ENCODE measurements at regions not wholly inside any gene's neighbourhood (a gene's known extent, or its start where the extent isn't known, plus 50 kb on each side); places are given as distances from the start of the nearest gene placed in this dataset.
"Not testable (repeated sequence)": the region's sequence is repeated elsewhere in the genome, so short reads cannot be mapped to it uniquely, and the experiment has no call there.

- not testable (repeated sequence) for H3K4me1 Mint-ChIP-seq; H3K27ac Mint-ChIP-seq; H3K4me3 ChIP-seq; DNase-seq (ENCODE audit: low spot score); H3K79me2 ChIP-seq (replicated peaks; ENCODE audit: insufficient read depth); H3K27ac ChIP-seq (ENCODE audit: low read depth); H2AFZ ChIP-seq; H3K27me3 Mint-ChIP-seq (ENCODE audit: insufficient read depth, low read depth, poor library complexity); H3K9me2 ChIP-seq (ENCODE audit: insufficient read depth); H3K4me1 ChIP-seq (ENCODE audit: insufficient read depth); H3K27me3 ChIP-seq (ENCODE audit: insufficient read depth); H3F3A ChIP-seq (replicated peaks; ENCODE audit: low read depth); H3K36me3 ChIP-seq (ENCODE audit: insufficient read depth); H3K4me2 ChIP-seq; H4K20me1 ChIP-seq (replicated peaks; ENCODE audit: insufficient read depth); ATAC-seq; H3K4me3 Mint-ChIP-seq
- H3K36me3 Mint-ChIP-seq (ENCODE audit: low read depth), result peaks cover 33% of the 10 kb centered on the region
- H3K9me3 Mint-ChIP-seq, result peaks cover 70% of the 10 kb centered on the region
Measured at GRCh38 chr9:103237571-103238109, 242.5 kb downstream of the CYLC2 start.

- H3F3A ChIP-seq (replicated peaks; ENCODE audit: low read depth), result no peaks in the 10 kb centered on the region
- Mint-ChIP-seq H3K9me3 (peaks cover 70% of the 10 kb centered on the region), H3K4me3 (no peak overlapping the region), H3K36me3 (ENCODE audit: low read depth) (peaks cover 13% of the 10 kb centered on the region; the same call in 2 of the 3 replicates), H3K4me1 (no peaks in the 10 kb centered on the region), H3K27me3 (ENCODE audit: insufficient read depth, low read depth, poor library complexity) (peaks cover 3% of the 10 kb centered on the region), H3K27ac (no peak overlapping the region)
- no peaks in the 10 kb centered on the region for H3K36me3 ChIP-seq (ENCODE audit: insufficient read depth)
- no peak for DNase-seq (ENCODE audit: low spot score)
- H3K4me2 ChIP-seq, result no peak overlapping the region
- no peaks in the 10 kb centered on the region for H4K20me1 ChIP-seq (replicated peaks; ENCODE audit: insufficient read depth)
- H3K4me3 ChIP-seq, result no peak overlapping the region
- TF ChIP-seq STAT1 (IDR thresholded peaks at IDR 0.05; ENCODE audit: unreplicated experiment) (no peak), EZH2 (IDR thresholded peaks at IDR 0.05; ENCODE audit: low read depth, unreplicated experiment) (no peak), CREB1 (CRISPR knock-in tag; IDR thresholded peaks at IDR 0.05; ENCODE audit: low read depth) (no peak), POLR2AphosphoS5 (IDR thresholded peaks at IDR 0.05; ENCODE audit: low read depth) (no peak), ZNF462 (CRISPR knock-in tag; IDR thresholded peaks at IDR 0.05) (no peak)
- TF ChIP-seq, protein P1, sequence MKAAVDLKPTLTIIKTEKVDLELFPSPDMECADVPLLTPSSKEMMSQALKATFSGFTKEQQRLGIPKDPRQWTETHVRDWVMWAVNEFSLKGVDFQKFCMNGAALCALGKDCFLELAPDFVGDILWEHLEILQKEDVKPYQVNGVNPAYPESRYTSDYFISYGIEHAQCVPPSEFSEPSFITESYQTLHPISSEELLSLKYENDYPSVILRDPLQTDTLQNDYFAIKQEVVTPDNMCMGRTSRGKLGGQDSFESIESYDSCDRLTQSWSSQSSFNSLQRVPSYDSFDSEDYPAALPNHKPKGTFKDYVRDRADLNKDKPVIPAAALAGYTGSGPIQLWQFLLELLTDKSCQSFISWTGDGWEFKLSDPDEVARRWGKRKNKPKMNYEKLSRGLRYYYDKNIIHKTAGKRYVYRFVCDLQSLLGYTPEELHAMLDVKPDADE (IDR thresholded peaks at IDR 0.05), result no peak
- H3K79me2 ChIP-seq (replicated peaks; ENCODE audit: insufficient read depth), result no peaks in the 10 kb centered on the region
- no peak for ATAC-seq
- no peaks in the 10 kb centered on the region for H3K4me1 ChIP-seq (ENCODE audit: insufficient read depth)
- no peaks in the 10 kb centered on the region for H3K27me3 ChIP-seq (ENCODE audit: insufficient read depth)
- no peak overlapping the region for H3K27ac ChIP-seq (ENCODE audit: low read depth)
- H2AFZ ChIP-seq, result no peak overlapping the region
- H3K9me2 ChIP-seq (ENCODE audit: insufficient read depth), result no peaks in the 10 kb centered on the region
Measured at GRCh38 chr9:103242025-103242424, 246.9 kb downstream of the CYLC2 start.
